HG03565 (cell line): ENCODE measurements at regions not wholly inside any gene's neighbourhood (a gene's known extent, or its start where the extent isn't known, plus 50 kb on each side); places are given as distances from the start of the nearest gene placed in this dataset.

ENCODE experiments used
- ATAC-seq: cut with Tn5 transposase; IDR thresholded peaks from one replicate; pipeline ENCODE4 v1.9.1; 2021; ENCODE audit warnings: mild to moderate bottlenecking, moderate library complexity; ENCODE audit not compliant: unreplicated experiment

GRCh38 chr10:59595593-59595992 lies 114.1 kb downstream of the SLC16A9 start:
- ATAC-seq = no peak

GRCh38 chr10:59593768-59594167 lies 115.9 kb downstream of the SLC16A9 start:
- no peak for ATAC-seq

- no peak for ATAC-seq
These were observed 119.9 kb downstream of the SLC16A9 start for GRCh38 chr10:59589796-59590195.

DNA sequence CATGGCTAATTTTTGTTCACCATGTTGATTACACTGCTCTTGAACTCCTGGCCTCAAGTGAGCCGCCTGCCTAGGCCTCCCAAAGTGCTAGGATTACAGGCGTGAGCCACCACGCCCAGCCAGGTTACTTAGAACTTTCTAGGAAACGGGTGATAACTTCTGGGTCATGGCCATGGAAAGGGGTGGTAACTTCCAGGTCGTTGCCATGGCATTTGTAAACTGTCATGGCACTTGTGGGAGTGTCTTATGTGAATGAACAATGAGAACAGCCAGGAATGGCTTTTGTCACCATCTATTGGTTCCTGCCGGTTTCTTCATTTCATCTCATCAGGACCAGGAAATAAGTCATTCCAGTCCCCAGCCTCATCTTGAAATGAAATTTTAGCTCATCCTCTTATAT lies 120.9 kb downstream of the SLC16A9 start:
- ATAC-seq = no peak

GRCh38 chr10:59587756-59588140 lies 121.9 kb downstream of the SLC16A9 start:
- no peak for ATAC-seq

GRCh38 chr10:59587083-59587755 lies 122.4 kb downstream of the SLC16A9 start:
- ATAC-seq = no peak

DNA sequence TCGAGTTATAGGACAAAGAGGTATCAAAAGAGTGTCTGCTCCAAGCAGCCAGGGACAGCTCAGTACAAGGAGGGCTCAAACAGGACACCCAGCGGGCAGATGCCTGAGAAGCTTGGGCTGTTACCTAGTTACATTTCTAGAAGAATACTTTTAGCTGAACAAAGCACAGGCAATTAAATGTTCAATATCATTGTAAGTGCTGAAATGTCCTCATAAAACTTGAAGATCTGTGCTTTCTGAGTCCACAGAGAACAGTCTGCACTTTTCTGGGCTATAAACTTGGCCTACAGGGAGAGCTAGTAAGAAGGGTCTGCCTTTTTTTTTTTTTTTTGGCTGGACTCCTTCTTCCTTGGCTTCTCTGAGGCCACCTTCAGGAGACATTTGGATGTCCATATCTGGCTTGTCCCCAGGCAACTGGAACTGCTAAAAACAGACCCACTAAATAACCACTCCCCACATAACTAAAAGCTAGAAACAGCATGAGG lies 123.2 kb downstream of the SLC16A9 start:
- ATAC-seq = no peak

GRCh38 chr10:59585046-59585700 lies 124.5 kb downstream of the SLC16A9 start:
- ATAC-seq = no peak

GRCh38 chr10:59582780-59583179 lies 126.9 kb downstream of the SLC16A9 start:
- no peak for ATAC-seq

DNA sequence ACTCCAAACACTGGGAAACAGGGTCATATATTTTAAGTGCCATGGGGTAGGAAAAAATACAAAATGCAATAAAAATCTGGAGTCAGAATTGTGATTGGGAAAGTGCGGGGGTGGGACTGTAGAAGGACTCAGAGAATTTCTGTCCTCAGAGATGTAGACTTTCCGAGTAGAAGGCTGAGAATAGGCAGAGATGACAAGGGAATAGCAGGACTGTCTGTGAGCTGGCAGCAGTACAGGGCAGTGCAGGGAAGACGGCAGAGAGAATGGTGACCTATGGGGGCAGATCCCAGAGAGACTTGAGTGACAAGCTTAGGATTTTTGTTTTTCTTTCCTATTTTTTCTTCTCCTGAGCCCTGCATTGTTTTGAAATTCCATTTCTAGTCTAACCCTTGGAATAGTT lies 127.6 kb downstream of the SLC16A9 start:
- ATAC-seq = no peak

- no peak for ATAC-seq
These were observed 129.4 kb downstream of the SLC16A9 start for GRCh38 chr10:59580026-59580863.

DNA sequence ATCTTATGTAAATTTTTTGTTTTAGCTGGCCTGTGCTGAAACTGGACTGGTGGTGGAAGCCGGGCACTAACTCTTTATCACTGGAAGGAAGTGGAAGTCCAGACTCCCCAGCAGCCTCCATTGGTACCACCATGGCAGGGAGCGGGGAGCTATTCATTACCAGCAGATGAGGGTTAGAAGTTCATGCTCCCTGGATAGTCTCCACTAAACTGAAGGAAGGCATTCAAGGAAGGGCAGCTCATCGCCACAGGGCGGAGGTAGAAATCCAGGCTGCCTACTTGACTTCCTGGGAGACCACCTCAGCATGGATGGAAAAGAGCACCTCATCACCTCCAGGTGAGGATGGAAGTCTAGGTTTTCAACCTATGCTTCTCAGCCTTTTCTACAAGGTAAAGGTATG lies 130.9 kb downstream of the SLC16A9 start:
- no peak for ATAC-seq

GRCh38 chr10:59577984-59578383 lies 131.7 kb downstream of the SLC16A9 start:
- peak; percentile 73 for ATAC-seq

DNA sequence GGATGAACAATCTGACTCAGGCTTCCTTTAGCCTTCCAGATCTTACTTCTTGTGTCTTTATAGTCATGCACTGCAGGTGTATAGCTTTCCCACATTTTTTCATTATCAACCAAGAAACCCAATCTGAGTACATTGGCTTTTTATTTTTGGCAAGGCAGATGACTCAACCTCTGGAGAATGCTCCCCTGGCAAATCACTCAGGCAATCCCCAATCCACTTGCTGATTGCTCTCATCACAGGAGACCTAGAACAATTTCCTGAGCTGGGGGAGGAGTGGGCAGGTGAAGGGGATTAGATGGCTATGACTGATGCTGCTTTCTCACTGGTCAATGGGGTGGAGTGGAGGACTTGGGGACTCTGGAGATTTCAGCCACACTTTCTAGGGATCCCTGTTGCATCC lies 134.4 kb downstream of the SLC16A9 start:
- no peak for ATAC-seq

- ATAC-seq = no peak
These were observed 146.1 kb downstream of the SLC16A9 start for GRCh38 chr10:59563531-59563930.

- no peak for ATAC-seq
These were observed 147.5 kb downstream of the SLC16A9 start for GRCh38 chr10:59562126-59562525.

DNA sequence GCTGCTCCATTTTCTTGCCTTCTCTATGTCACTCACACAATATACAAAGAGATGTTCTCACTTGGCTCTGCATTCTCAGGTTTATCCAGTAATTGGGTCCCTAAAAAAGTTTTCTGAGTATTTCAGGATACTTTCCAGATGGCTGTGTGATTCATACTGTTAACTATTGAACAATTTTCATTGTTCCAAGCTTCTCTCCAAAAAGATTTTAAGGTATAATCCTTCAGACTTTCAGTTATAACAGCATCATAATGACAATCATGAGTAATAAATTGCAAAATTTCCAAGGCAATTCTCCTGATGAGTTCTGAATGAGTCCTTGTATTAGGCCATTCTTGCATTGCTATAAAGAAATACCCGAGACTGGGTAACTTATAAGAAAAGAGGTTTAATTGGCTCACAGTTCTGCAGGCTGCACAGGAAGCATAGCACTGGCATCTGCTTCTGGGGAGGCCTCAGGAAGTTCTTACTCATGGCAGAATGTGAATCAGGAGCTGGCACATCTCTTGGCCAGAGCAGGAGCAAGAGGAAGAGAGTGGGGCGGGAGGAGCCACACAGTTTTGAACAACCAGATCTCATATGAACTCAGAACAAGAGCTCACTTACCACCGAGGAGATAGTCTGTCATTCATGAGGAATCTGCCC lies 148.1 kb downstream of the SLC16A9 start:
- no peak for ATAC-seq

GRCh38 chr10:59560990-59561389 lies 148.7 kb downstream of the SLC16A9 start:
- ATAC-seq = no peak

DNA sequence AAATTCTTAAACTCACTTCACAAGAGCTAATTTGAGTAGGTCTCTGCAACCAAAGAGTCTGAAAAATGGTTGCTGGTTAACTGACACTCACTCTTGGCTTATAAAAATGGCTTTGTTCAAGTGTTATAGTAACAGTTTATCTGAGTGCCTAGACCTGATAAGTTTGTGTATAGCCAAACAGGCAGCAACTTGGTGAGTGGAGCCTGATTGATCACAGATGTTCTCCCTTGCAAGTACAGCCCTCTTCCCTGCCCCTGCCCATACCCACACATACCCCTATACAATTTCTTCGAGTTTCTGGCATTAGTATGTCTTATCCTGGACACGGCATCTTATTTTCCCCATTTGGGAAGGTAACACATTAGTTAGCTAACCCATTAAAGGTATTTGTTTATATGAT lies 149.5 kb downstream of the SLC16A9 start:
- no peak for ATAC-seq

DNA sequence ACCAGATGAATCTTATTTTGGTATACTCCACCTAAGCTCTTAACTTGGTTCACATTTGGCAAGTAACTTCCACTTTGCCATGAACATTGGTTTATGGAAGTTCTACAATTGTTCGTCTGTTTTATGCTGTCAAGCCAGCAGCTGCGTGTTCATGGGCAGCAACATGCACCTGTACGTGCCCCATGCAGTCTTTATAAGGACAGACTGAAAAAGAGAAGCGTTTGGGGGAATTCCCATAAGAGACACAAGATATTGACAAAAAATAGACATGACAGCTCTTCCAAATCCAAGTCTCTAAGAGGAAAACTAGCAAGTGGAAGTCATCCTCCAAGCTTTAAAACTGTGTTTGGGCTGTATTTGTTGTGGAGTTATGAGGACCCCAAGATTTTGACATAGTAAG lies 151.6 kb downstream of the SLC16A9 start:
- no peak for ATAC-seq

- no peak for ATAC-seq
These were observed 152.0 kb downstream of the SLC16A9 start for GRCh38 chr10:59557642-59558041.
